HG03469 (cell line): ENCODE measurements at regions not wholly inside any gene's neighbourhood (a gene's known extent, or its start where the extent isn't known, plus 50 kb on each side); places are given as distances from the start of the nearest gene placed in this dataset.
"Not testable (repeated sequence)": the region's sequence is repeated elsewhere in the genome, so short reads cannot be mapped to it uniquely, and the experiment has no call there.

Source experiments
- ATAC-seq: cut with Tn5 transposase; IDR thresholded peaks from one replicate; pipeline ENCODE4 v1.9.1; 2021; ENCODE audit warnings: mild to moderate bottlenecking, moderate library complexity, moderate number of reproducible peaks; ENCODE audit not compliant: unreplicated experiment

GRCh38 chr3:190193210-190193609 is 72.5 kb upstream of the P3H2 start:
- ATAC-seq = no peak

GRCh38 chr3:190192739-190193138 is 72.0 kb upstream of the P3H2 start:
- no peak for ATAC-seq

DNA sequence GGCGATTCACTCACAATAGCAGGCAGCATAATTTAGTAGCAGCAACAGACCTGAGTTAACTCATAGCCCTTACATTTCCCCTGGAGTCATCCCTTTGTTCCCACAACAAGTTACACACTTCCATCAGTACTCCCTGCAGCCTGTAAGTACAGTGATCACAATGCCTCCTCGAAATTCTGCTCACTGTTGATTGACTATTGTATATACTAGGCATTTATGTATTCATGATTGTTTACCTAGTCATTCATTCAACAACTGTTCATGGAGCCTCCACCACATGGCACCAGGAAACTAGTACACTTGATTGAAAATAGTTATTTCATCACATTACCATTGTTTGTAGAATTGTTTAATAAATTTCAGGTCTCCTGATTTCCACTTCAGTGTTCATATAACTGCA is 71.4 kb upstream of the P3H2 start:
- no peak for ATAC-seq

DNA sequence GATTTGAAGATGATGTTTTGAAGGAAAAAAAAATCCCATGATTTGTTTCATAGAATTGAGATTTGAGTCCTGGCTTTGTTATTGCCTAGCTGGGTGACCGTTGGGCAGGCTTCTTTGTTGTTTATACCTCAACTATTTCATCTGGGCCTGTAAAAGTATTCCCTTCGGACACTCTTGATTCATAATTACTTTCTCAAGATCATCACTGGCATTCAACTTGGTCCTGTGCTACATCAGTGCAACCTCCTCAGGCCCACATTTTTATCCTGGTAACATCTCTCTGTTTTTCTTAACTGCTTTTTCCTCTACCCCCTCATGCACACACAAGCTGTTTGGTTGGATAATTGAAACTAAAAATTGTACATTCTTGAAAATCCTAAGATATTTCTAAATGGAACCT is 67.5 kb upstream of the P3H2 start:
- no peak for ATAC-seq

- ATAC-seq = no peak
Observed at GRCh38 chr3:190183121-190183520, 62.4 kb upstream of the P3H2 start.

DNA sequence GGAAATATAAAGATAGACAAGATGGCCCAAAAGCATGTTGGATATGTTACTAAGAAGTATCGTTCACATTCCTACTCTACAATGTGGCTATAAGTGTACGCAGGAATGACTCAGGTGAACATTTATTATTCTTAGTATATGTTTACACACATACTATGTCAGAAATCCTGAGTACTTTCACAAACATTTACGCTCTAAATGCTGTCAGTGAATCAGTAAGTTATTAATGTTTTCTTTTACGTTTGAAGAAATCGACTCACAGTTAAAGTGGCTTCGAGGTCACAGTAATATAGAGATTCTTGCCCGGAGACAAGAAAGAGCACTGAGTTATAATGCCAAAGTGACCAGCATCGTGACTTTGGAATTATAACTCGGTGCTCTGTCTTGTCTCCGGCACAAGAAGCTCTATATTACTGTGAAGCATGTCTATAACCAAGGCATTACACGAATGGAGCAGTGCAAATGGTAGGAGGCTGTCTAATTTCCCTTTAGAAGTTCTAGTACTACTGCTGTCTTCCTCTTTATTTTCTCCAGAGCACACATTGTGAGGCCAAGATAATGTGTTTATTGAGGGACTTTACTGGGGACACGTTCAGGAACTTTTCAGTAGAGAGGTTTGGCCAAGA is 61.8 kb upstream of the P3H2 start:
- no peak for ATAC-seq

GRCh38 chr3:190180268-190180667 is 59.6 kb upstream of the P3H2 start:
- no peak for ATAC-seq

- no peak for ATAC-seq
Observed at GRCh38 chr3:190178779-190179178, 58.1 kb upstream of the P3H2 start.

- ATAC-seq = not testable (repeated sequence)
Observed at GRCh38 chr3:190176933-190177525, 56.3 kb upstream of the P3H2 start.

- not testable (repeated sequence) for ATAC-seq
Observed at GRCh38 chr3:190176106-190176505, 55.4 kb upstream of the P3H2 start.

GRCh38 chr3:190175490-190175889 is 54.8 kb upstream of the P3H2 start:
- no peak for ATAC-seq

GRCh38 chr3:190174471-190174870 is 53.8 kb upstream of the P3H2 start:
- ATAC-seq = no peak

DNA sequence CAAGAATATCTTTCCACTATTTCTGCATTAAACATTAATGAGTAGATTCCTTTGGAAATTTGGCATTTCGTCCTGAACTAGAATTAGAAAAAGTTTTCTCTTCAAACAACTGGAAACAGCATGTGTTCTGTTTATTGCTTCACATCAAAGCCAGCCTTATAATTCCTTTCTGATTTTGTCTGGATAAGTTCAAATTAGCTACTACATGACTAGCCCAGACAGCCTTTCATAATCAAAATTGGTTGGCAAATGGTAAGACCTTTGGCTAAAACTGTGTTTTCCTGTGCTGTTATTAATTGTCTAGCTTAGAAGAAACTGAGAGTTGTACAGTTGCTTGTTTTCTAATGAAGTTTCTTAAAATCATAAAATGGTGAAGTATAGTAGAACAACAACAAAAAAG is 52.7 kb upstream of the P3H2 start:
- ATAC-seq = no peak

- no peak for ATAC-seq
Observed at GRCh38 chr3:190172751-190173150, 52.1 kb upstream of the P3H2 start.
